ENCODE measurements at regions not wholly inside any gene's neighbourhood (a gene's known extent, or its start where the extent isn't known, plus 50 kb on each side); places are given as distances from the start of the nearest gene placed in this dataset.

- H3K4me3 Mint-ChIP-seq (ENCODE audit: unreplicated experiment), result no peak overlapping the region
- peaks cover 4% of the 10 kb centered on the region for H3K4me1 Mint-ChIP-seq (ENCODE audit: low read depth, unreplicated experiment)
- Histone ChIP-seq H3K4me1 (ENCODE audit: insufficient read depth, low read length) (no peaks in the 10 kb centered on the region), H2AFZ (ENCODE audit: low read depth, low read length) (no peak overlapping the region), H4K20me1 (ENCODE audit: insufficient read depth, low read length) (no peaks in the 10 kb centered on the region), H3K79me2 (ENCODE audit: insufficient read depth, low read length) (no peaks in the 10 kb centered on the region), H3K36me3 (ENCODE audit: insufficient read depth, low read length) (no peaks in the 10 kb centered on the region), H3K27ac (ENCODE audit: low read depth, low read length) (no peak overlapping the region), H3K27me3 (ENCODE audit: insufficient read depth, low read length) (no peaks in the 10 kb centered on the region), H3K4me2 (ENCODE audit: low read length) (no peak overlapping the region), H3K9me3 (ENCODE audit: insufficient read depth, low read depth, low read length) (no peaks in the 10 kb centered on the region), H3K4me3 (ENCODE audit: insufficient read depth, low read depth, low read length) (no peak overlapping the region), H3K9ac (ENCODE audit: low read length) (no peak overlapping the region)
- DNase-seq (ENCODE audit: low read depth), result no peak
- no peaks in the 10 kb centered on the region for H3K9me3 Mint-ChIP-seq (ENCODE audit: unreplicated experiment)
- no peaks in the 10 kb centered on the region for H3K36me3 Mint-ChIP-seq (ENCODE audit: low read depth, unreplicated experiment)
- FAIRE-seq, result no peak
- H3K27ac Mint-ChIP-seq (ENCODE audit: unreplicated experiment), result no peak overlapping the region
- TF ChIP-seq EZH2 (IDR thresholded peaks at IDR 0.05; ENCODE audit: insufficient read depth, low read length), result no peak
- TF ChIP-seq CTCF (IDR thresholded peaks at IDR 0.05; ENCODE audit: insufficient read depth, low read depth, low read length), result no peak
- no peaks in the 10 kb centered on the region for H3K27me3 Mint-ChIP-seq (ENCODE audit: low read depth, unreplicated experiment)
Measured at GRCh38 chr6:94129926-94130325, 710.6 kb upstream of the EPHA7 start.

GRCh38 chr6:94127716-94128115 lies 708.4 kb upstream of the EPHA7 start:
- no peak overlapping the region for H3K4me2 ChIP-seq (ENCODE audit: low read length)
- no peaks in the 10 kb centered on the region for H3K9me3 ChIP-seq (ENCODE audit: insufficient read depth, low read depth, low read length)
- no peaks in the 10 kb centered on the region for H3K36me3 Mint-ChIP-seq (ENCODE audit: low read depth, unreplicated experiment)
- no peak overlapping the region for H3K4me3 Mint-ChIP-seq (ENCODE audit: unreplicated experiment)
- TF ChIP-seq CTCF (IDR thresholded peaks at IDR 0.05; ENCODE audit: insufficient read depth, low read depth, low read length) (no peak), EZH2 (IDR thresholded peaks at IDR 0.05; ENCODE audit: insufficient read depth, low read length) (no peak)
- no peaks in the 10 kb centered on the region for H3K36me3 ChIP-seq (ENCODE audit: insufficient read depth, low read length)
- peaks cover 2% of the 10 kb centered on the region for H3K4me1 Mint-ChIP-seq (ENCODE audit: low read depth, unreplicated experiment)
- DNase-seq (ENCODE audit: low read depth) (no peak), FAIRE-seq (no peak)
- H3K4me1 ChIP-seq (ENCODE audit: insufficient read depth, low read length), result no peaks in the 10 kb centered on the region
- H2AFZ ChIP-seq (ENCODE audit: low read depth, low read length), result no peak overlapping the region
- H4K20me1 ChIP-seq (ENCODE audit: insufficient read depth, low read length), result no peaks in the 10 kb centered on the region
- H3K9ac ChIP-seq (ENCODE audit: low read length), result no peak overlapping the region
- H3K27ac Mint-ChIP-seq (ENCODE audit: unreplicated experiment), result no peak overlapping the region
- H3K4me3 ChIP-seq (ENCODE audit: insufficient read depth, low read depth, low read length), result no peak overlapping the region
- H3K27me3 ChIP-seq (ENCODE audit: insufficient read depth, low read length), result no peaks in the 10 kb centered on the region
- H3K27me3 Mint-ChIP-seq (ENCODE audit: low read depth, unreplicated experiment), result no peaks in the 10 kb centered on the region
- H3K9me3 Mint-ChIP-seq (ENCODE audit: unreplicated experiment), result no peaks in the 10 kb centered on the region
- no peak overlapping the region for H3K27ac ChIP-seq (ENCODE audit: low read depth, low read length)
- no peaks in the 10 kb centered on the region for H3K79me2 ChIP-seq (ENCODE audit: insufficient read depth, low read length)

- no peak overlapping the region for H3K4me3 Mint-ChIP-seq (ENCODE audit: unreplicated experiment)
- no peaks in the 10 kb centered on the region for H3K36me3 Mint-ChIP-seq (ENCODE audit: low read depth, unreplicated experiment)
- no peak overlapping the region for H2AFZ ChIP-seq (ENCODE audit: low read depth, low read length)
- no peaks in the 10 kb centered on the region for H3K9me3 Mint-ChIP-seq (ENCODE audit: unreplicated experiment)
- H3K36me3 ChIP-seq (ENCODE audit: insufficient read depth, low read length), result no peaks in the 10 kb centered on the region
- no peak overlapping the region for H3K27ac Mint-ChIP-seq (ENCODE audit: unreplicated experiment)
- no peak for FAIRE-seq
- H3K79me2 ChIP-seq (ENCODE audit: insufficient read depth, low read length), result no peaks in the 10 kb centered on the region
- H3K27me3 ChIP-seq (ENCODE audit: insufficient read depth, low read length), result no peaks in the 10 kb centered on the region
- no peaks in the 10 kb centered on the region for H4K20me1 ChIP-seq (ENCODE audit: insufficient read depth, low read length)
- H3K27me3 Mint-ChIP-seq (ENCODE audit: low read depth, unreplicated experiment), result no peaks in the 10 kb centered on the region
- no peak overlapping the region for H3K27ac ChIP-seq (ENCODE audit: low read depth, low read length)
- H3K4me1 ChIP-seq (ENCODE audit: insufficient read depth, low read length), result no peaks in the 10 kb centered on the region
- TF ChIP-seq EZH2 (IDR thresholded peaks at IDR 0.05; ENCODE audit: insufficient read depth, low read length) (no peak), CTCF (IDR thresholded peaks at IDR 0.05; ENCODE audit: insufficient read depth, low read depth, low read length) (no peak)
- DNase-seq (ENCODE audit: low read depth), result no peak
- H3K9ac ChIP-seq (ENCODE audit: low read length), result no peak overlapping the region
- H3K4me2 ChIP-seq (ENCODE audit: low read length), result no peak overlapping the region
- no peak overlapping the region for H3K4me3 ChIP-seq (ENCODE audit: insufficient read depth, low read depth, low read length)
- no peaks in the 10 kb centered on the region for H3K9me3 ChIP-seq (ENCODE audit: insufficient read depth, low read depth, low read length)
- no peaks in the 10 kb centered on the region for H3K4me1 Mint-ChIP-seq (ENCODE audit: low read depth, unreplicated experiment)
Measured at GRCh38 chr6:94124333-94124732, 705.0 kb upstream of the EPHA7 start.

All from astrocyte (in vitro differentiated cells and primary cell).